H1 (cell line): ENCODE measurements at regions not wholly inside any gene's neighbourhood (a gene's known extent, or its start where the extent isn't known, plus 50 kb on each side); places are given as distances from the start of the nearest gene placed in this dataset.

Experiments used
- CHD7 ChIP-seq: fragments of 300-600 bp; sonication (generic); IDR thresholded peaks from 2 replicates; pipeline ENCODE4 v1.7.1; 2012; ENCODE audit warnings: low read length, moderate library complexity, mild to moderate bottlenecking, inconsistent platforms; ENCODE audit not compliant: insufficient replicate concordance
- CREB1 ChIP-seq: IDR thresholded peaks from 2 replicates; pipeline ENCODE4 v1.6.1; 2012; ENCODE audit warnings: inconsistent platforms
- EGR1 ChIP-seq: IDR thresholded peaks from 2 replicates; pipeline ENCODE4 v1.6.1; 2011; ENCODE audit warnings: low read depth, low read length, borderline replicate concordance
- EP300 ChIP-seq, 2 experiments: IDR thresholded peaks; 1 replicate in 1 of 2; 2 replicates in 1 of 2; pipeline ENCODE4 v1.6.1; 2011 to 2012; ENCODE audit warnings: low read depth in 2 of 2, low read length in 2 of 2, mild to moderate bottlenecking in 2 of 2, borderline replicate concordance in 1 of 2, inconsistent platforms in 1 of 2, moderate library complexity in 1 of 2
- EZH2 ChIP-seq: fragments of 200-600 bp; sonication (generic); IDR thresholded peaks from 2 replicates; pipeline ENCODE4 v1.7.1; 2012; ENCODE audit warnings: low read depth, mild to moderate bottlenecking, moderate library complexity, low read length, inconsistent platforms; ENCODE audit not compliant: severe bottlenecking
- NRF1 ChIP-seq: IDR thresholded peaks from 2 replicates; pipeline ENCODE4 v1.6.1; 2011; ENCODE audit warnings: mild to moderate bottlenecking, low read depth, low read length, improper control_type of control experiment
- SUZ12 ChIP-seq: fragments of 200-600 bp; sonication (generic); IDR thresholded peaks from 2 replicates; pipeline ENCODE4 v1.6.1; 2012; ENCODE audit warnings: mild to moderate bottlenecking, inconsistent platforms, low read length, moderate library complexity, mixed read lengths
- TAF1 ChIP-seq: IDR thresholded peaks from 2 replicates; pipeline ENCODE4 v1.6.1; 2011; ENCODE audit warnings: mild to moderate bottlenecking, low read depth, low read length
- TAF7 ChIP-seq: optimal IDR thresholded peaks from 2 replicates; pipeline ENCODE3; 2011; ENCODE audit warnings: low read depth, mild to moderate bottlenecking, inconsistent platforms, low read length, moderate library complexity, borderline replicate concordance
- USF2 ChIP-seq: IDR thresholded peaks from 2 replicates; pipeline ENCODE4 v1.6.1; 2011; ENCODE audit warnings: low read length, improper control_type of control experiment

GRCh38 chr12:34294671-34295365, 272.5 kb downstream of the ALG10 start (continued):
- TF ChIP-seq CHD7, result no peak
- no peak for TF ChIP-seq TAF7
- TF ChIP-seq EGR1, result no peak
- no peak for TF ChIP-seq USF2
- TF ChIP-seq NRF1, result no peak
- TF ChIP-seq CREB1, result no peak
- no peak for TF ChIP-seq EZH2
- no peak for TF ChIP-seq EP300 (IDR thresholded peaks at IDR 0.05; ENCODE audit: borderline replicate concordance in 1 of 2, low read depth in 2 of 2, low read length in 2 of 2)
- no peak for TF ChIP-seq TAF1
- no peak for TF ChIP-seq SUZ12
